ENCODE measurements at regions not wholly inside any gene's neighbourhood (a gene's known extent, or its start where the extent isn't known, plus 50 kb on each side); places are given as distances from the start of the nearest gene placed in this dataset.
A peak's percentile ranks its signal among the peaks of the same experiment; 100 is the strongest.

DNA sequence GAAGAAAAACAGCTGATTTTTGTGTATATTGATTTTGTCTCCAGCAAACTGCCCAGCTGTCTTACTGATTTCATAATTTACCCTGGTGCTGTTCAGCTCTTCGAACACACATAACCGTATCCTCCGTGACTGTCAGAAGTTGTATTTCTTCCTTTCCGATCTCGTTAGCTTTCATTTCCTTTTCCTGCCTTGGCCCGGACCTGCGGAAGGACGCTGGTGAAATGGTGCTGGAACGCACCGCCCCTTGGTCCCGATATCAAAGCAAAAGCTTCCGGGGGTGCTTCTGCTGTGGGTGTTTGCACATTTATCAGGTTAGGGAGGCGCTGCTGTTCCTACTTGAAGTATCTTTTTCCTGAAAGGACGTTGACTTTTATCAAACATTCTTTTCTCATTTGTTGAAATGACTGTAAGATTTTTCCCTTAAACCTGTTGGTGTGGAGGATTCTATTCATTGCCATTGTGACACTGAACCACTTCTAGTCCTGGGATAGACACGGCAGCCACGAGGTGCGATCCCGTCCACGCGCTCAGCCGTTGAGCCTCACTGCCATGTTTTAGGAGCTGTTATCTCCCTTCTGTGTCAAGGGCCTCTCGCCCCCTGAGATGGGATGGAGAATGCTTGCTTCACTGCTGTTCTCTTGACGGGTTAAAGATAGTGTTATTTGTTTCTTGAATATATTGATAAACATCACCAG, 72.6 kb downstream of the FOXL3 start:
- H3K4me1 ChIP-seq (ENCODE audit: insufficient read depth, poor library complexity, severe bottlenecking): peaks cover 14% of the 10 kb centered on the region
- TF ChIP-seq CTCF (IDR thresholded peaks at IDR 0.05; ENCODE audit: poor library complexity, severe bottlenecking): no peak
- no peak overlapping the region for H3K4me3 ChIP-seq (ENCODE audit: severe bottlenecking)
- H3K27me3 ChIP-seq (ENCODE audit: insufficient read depth, poor library complexity, severe bottlenecking): no peaks in the 10 kb centered on the region
- peak; percentile 21 for DNase-seq (ENCODE audit: low spot score)
- no peak for ATAC-seq (ENCODE audit: low read depth)
- H3K27ac ChIP-seq (ENCODE audit: poor library complexity, severe bottlenecking): no peak overlapping the region
- no peaks in the 10 kb centered on the region for H3K9me3 ChIP-seq (ENCODE audit: severe bottlenecking)
- no peaks in the 10 kb centered on the region for H3K36me3 ChIP-seq (ENCODE audit: low read depth)

- H3K27ac ChIP-seq (ENCODE audit: poor library complexity, severe bottlenecking): no peak overlapping the region
- H3K4me1 ChIP-seq (ENCODE audit: insufficient read depth, poor library complexity, severe bottlenecking): peaks cover 17% of the 10 kb centered on the region
- no peak overlapping the region for H3K4me3 ChIP-seq (ENCODE audit: severe bottlenecking)
- H3K27me3 ChIP-seq (ENCODE audit: insufficient read depth, poor library complexity, severe bottlenecking): no peaks in the 10 kb centered on the region
- DNase-seq (ENCODE audit: low spot score): no peak
- no peaks in the 10 kb centered on the region for H3K9me3 ChIP-seq (ENCODE audit: severe bottlenecking)
- no peak for TF ChIP-seq CTCF (IDR thresholded peaks at IDR 0.05; ENCODE audit: poor library complexity, severe bottlenecking)
- no peak for ATAC-seq (ENCODE audit: low read depth)
- no peaks in the 10 kb centered on the region for H3K36me3 ChIP-seq (ENCODE audit: low read depth)
Observed at GRCh38 chr7:363626-364025, 73.7 kb downstream of the FOXL3 start.

DNA sequence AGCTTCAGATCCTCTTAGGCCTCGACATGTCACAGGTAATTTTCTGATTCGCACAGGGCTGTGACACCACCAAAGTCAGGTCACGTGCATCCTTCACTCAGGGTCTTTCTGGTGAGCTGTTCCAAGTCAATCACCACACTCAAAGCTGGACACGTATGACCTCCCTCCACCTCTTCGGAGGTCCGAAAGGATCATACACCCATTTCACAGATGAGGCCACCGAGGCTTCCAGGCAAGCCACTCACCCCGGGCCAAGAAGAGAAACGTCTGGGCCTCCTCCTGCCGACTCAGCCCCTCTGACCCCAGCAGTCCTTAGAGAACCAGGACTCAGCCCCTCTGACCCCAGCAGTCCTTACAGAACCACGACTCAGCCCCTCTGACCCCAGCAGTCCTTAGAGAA, 74.6 kb downstream of the FOXL3 start:
- H3K9me3 ChIP-seq (ENCODE audit: severe bottlenecking): no peaks in the 10 kb centered on the region
- H3K36me3 ChIP-seq (ENCODE audit: low read depth): no peaks in the 10 kb centered on the region
- H3K27me3 ChIP-seq (ENCODE audit: insufficient read depth, poor library complexity, severe bottlenecking): no peaks in the 10 kb centered on the region
- ATAC-seq (ENCODE audit: low read depth) (no peak), DNase-seq (ENCODE audit: low spot score) (no peak)
- no peak overlapping the region for H3K4me3 ChIP-seq (ENCODE audit: severe bottlenecking)
- peaks cover 23% of the 10 kb centered on the region for H3K4me1 ChIP-seq (ENCODE audit: insufficient read depth, poor library complexity, severe bottlenecking)
- no peak for TF ChIP-seq CTCF (IDR thresholded peaks at IDR 0.05; ENCODE audit: poor library complexity, severe bottlenecking)
- no peak overlapping the region for H3K27ac ChIP-seq (ENCODE audit: poor library complexity, severe bottlenecking)

DNA sequence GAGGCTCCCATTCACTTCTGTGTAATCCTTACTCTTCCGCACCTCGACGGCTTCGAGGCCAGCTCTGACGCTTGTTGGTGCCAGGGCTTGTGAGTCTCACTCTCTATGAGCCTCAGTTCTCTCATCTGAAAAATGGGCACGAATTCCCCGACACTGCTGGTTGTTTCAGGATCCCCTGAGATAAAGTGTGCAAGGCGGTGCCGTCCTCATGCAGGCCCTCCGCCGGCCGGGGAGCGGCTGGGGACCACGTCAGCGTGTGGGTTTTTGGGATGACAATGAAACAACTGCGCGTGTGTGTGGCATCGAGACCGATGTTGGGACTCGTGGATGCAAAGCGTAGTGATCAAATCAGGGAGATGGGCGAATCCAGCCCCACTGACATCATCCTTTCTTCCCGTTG, 75.6 kb downstream of the FOXL3 start:
- no peak for DNase-seq (ENCODE audit: low spot score)
- Histone ChIP-seq H3K27ac (ENCODE audit: poor library complexity, severe bottlenecking) (no peak overlapping the region), H3K4me3 (ENCODE audit: severe bottlenecking) (no peak overlapping the region), H3K27me3 (ENCODE audit: insufficient read depth, poor library complexity, severe bottlenecking) (no peaks in the 10 kb centered on the region), H3K4me1 (ENCODE audit: insufficient read depth, poor library complexity, severe bottlenecking) (peaks cover 33% of the 10 kb centered on the region), H3K9me3 (ENCODE audit: severe bottlenecking) (no peaks in the 10 kb centered on the region), H3K36me3 (ENCODE audit: low read depth) (no peaks in the 10 kb centered on the region)
- ATAC-seq (ENCODE audit: low read depth): no peak
- TF ChIP-seq CTCF (IDR thresholded peaks at IDR 0.05; ENCODE audit: poor library complexity, severe bottlenecking): no peak

GRCh38 chr7:366161-366803, 76.3 kb downstream of the FOXL3 start:
- no peaks in the 10 kb centered on the region for H3K36me3 ChIP-seq (ENCODE audit: low read depth)
- peaks cover 33% of the 10 kb centered on the region for H3K4me1 ChIP-seq (ENCODE audit: insufficient read depth, poor library complexity, severe bottlenecking)
- ATAC-seq (ENCODE audit: low read depth): no peak
- H3K4me3 ChIP-seq (ENCODE audit: severe bottlenecking): no peak overlapping the region
- no peaks in the 10 kb centered on the region for H3K27me3 ChIP-seq (ENCODE audit: insufficient read depth, poor library complexity, severe bottlenecking)
- no peaks in the 10 kb centered on the region for H3K9me3 ChIP-seq (ENCODE audit: severe bottlenecking)
- no peak for DNase-seq (ENCODE audit: low spot score)
- no peak for TF ChIP-seq CTCF (IDR thresholded peaks at IDR 0.05; ENCODE audit: poor library complexity, severe bottlenecking)
- peak overlapping the region; percentile 85 for H3K27ac ChIP-seq (ENCODE audit: poor library complexity, severe bottlenecking)
